Prostate gland (tissue), 2 donors: ENCODE measurements at regions not wholly inside any gene's neighbourhood (a gene's known extent, or its start where the extent isn't known, plus 50 kb on each side); places are given as distances from the start of the nearest gene placed in this dataset.

Experiments used
- DNase-seq: peaks from one replicate; pipeline ENCODE4 v3.0.0-alpha.2; 2019; ENCODE audit warnings: low spot score
- H3K27ac ChIP-seq, 2 donors: fragments of 200-600 bp; sonication (generic); 2 replicates each; pipeline ENCODE4 v1.5.1; 2017 to 2019
- H3K27me3 ChIP-seq: fragments of 200-600 bp; sonication (generic); replicated peaks from 2 replicates; pipeline ENCODE4 v1.5.1; 2019; ENCODE audit not compliant: insufficient read depth
- H3K36me3 ChIP-seq, 2 donors: fragments of 200-600 bp; sonication (generic); 1 replicate in 1 of 2; 2 replicates in 1 of 2; pipeline versions ENCODE4 v1.5.1 to v1.8.1; 2017 to 2019
- H3K4me1 ChIP-seq: fragments of 200-600 bp; sonication (generic); replicated peaks from 2 replicates; pipeline ENCODE4 v1.5.1; 2019
- H3K4me3 ChIP-seq, 2 donors: fragments of 200-600 bp; sonication (generic); 2 replicates each; pipeline ENCODE4 v1.5.1; 2017 to 2019
- H3K9me3 ChIP-seq: fragments of 200-600 bp; sonication (generic); 2 replicates; pipeline ENCODE4 v1.5.1; 2017
- POLR2A ChIP-seq: fragments of 450-650 bp; IDR thresholded peaks from one replicate; pipeline ENCODE4 v1.6.1; 2016; ENCODE audit warnings: antibody characterized with exemption, mild to moderate bottlenecking
- POLR2AphosphoS5 ChIP-seq: sonication (generic); formaldehyde crosslinking; IDR thresholded peaks from one replicate; pipeline ENCODE4 v1.6.1; 2017; ENCODE audit warnings: antibody characterized with exemption
- WGBS: methylation state at CpG from one replicate; pipeline ENCODE4 v1.1.5; 2018; 5-methylcytosine and 5-hydroxymethylcytosine counted together
- intact Hi-C: fragments of 100-400 bp; cut with DNase I; formaldehyde crosslinking; loops from one replicate; pipeline ENCODE4 v1.14.2; 2022
- TF ChIP-seq, protein P1 (sequence below), 4 experiments: fragments of 200-600 bp in 2 of 4; fragments of 450-650 bp in 2 of 4; sonication (generic) in 2 of 4; IDR thresholded peaks; 1 replicate in 3 of 4; 2 replicates in 1 of 4; pipeline ENCODE4 v1.5.1; 2016 to 2019; ENCODE audit warnings: antibody characterized with exemption in 4 of 4, mild to moderate bottlenecking in 2 of 4, moderate library complexity in 2 of 4

DNA sequence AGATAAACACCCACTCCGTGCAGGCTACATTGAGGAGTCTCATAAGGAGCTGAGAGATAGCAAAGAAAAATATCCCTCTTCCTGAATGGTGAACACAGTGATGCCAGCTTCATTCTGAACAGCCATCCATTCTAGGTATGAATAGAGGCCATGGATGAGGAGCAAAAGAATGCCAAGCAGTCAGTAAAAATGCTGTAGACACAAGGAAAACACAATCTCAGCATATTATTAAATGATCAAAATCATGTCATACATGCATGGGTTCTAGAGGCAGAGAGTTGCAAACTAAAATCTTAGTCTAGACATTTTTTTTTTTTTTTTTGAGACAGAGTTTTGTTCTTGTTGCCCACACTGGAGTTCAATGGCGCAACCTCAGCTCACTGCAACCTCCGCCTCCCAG lies 313.0 kb downstream of the SOX9 start:
- Histone ChIP-seq H3K36me3 (no peaks in the 10 kb centered on the region), H3K4me3 (no peak overlapping the region), H3K4me1 (peaks cover 7% of the 10 kb centered on the region), H3K27me3 (no peaks in the 10 kb centered on the region), H3K9me3 (no peaks in the 10 kb centered on the region), H3K27ac (no peak overlapping the region)
- WGBS: 83% methylated on average over 3 of the region's 3 CpGs
- intact Hi-C loops: no loop called here
- DNase-seq: no peak
- TF ChIP-seq POLR2A: no peak
- TF ChIP-seq, protein P1, sequence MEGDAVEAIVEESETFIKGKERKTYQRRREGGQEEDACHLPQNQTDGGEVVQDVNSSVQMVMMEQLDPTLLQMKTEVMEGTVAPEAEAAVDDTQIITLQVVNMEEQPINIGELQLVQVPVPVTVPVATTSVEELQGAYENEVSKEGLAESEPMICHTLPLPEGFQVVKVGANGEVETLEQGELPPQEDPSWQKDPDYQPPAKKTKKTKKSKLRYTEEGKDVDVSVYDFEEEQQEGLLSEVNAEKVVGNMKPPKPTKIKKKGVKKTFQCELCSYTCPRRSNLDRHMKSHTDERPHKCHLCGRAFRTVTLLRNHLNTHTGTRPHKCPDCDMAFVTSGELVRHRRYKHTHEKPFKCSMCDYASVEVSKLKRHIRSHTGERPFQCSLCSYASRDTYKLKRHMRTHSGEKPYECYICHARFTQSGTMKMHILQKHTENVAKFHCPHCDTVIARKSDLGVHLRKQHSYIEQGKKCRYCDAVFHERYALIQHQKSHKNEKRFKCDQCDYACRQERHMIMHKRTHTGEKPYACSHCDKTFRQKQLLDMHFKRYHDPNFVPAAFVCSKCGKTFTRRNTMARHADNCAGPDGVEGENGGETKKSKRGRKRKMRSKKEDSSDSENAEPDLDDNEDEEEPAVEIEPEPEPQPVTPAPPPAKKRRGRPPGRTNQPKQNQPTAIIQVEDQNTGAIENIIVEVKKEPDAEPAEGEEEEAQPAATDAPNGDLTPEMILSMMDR (IDR thresholded peaks at IDR 0.05): no peak
- no peak for TF ChIP-seq POLR2AphosphoS5

DNA sequence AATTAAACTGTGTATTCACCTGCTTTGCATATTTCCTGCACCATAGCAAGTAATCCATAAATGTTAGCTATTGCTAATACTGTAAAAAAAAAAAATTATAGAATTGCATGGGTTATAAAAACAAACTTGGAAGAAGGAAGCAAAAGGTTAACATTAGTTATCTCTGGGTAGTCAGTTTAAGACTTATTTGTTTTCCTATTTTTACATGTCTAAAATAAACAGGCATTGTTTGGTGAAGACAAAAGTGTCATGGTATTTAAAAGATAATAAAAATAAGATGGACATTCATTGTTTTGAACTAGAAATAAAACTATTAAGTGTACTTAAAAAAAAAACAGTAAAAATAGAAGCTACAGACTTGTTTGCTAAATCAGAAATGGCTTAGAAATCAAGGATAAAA lies 313.8 kb downstream of the SOX9 start:
- intact Hi-C loops: no loop called here
- H3K27me3 ChIP-seq: no peaks in the 10 kb centered on the region
- H3K27ac ChIP-seq: no peak overlapping the region
- H3K36me3 ChIP-seq: no peaks in the 10 kb centered on the region
- H3K4me3 ChIP-seq: no peak overlapping the region
- TF ChIP-seq POLR2A (no peak), POLR2AphosphoS5 (no peak)
- TF ChIP-seq, protein P1 (IDR thresholded peaks at IDR 0.05): no peak
- no peaks in the 10 kb centered on the region for H3K9me3 ChIP-seq
- no peak for DNase-seq
- peaks cover 7% of the 10 kb centered on the region for H3K4me1 ChIP-seq

DNA sequence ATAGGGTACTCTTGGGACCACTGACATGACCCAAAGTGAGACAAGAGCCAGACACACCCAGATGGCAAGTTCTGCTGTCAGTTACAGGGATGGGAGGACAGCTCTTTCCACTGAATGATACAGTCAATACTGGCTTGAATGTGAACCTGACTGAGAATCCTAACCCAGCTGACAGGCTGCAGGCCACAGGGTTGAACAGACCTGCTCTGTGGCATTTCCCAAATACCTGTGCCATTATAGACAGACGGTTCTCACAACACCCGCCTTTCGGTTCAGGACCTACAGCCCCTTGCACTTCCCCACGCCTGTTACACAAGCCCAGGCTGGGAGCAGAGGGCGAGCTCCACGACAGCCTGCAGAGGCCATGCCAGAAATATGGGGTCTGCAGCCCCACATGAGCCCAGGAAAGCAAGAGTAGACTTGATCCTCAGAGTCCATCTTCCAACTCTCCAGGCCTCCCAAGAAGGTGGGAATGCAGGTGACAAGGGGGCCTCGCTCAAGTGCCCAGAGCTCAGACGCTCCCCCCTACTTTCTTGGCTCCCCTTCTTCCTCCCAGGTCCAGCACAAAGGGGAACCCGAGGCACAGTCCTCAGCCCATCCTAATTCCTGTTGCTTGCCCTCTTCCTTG lies 314.3 kb downstream of the SOX9 start:
- TF ChIP-seq POLR2A (no peak), POLR2AphosphoS5 (peak; percentile 53)
- TF ChIP-seq, protein P1 (IDR thresholded peaks at IDR 0.05): no peak
- Histone ChIP-seq H3K36me3 (no peaks in the 10 kb centered on the region), H3K4me3 (no peak overlapping the region), H3K9me3 (no peaks in the 10 kb centered on the region), H3K4me1 (peaks cover 7% of the 10 kb centered on the region), H3K27ac (peak overlapping the region in 1 of 2 donors; percentile 35), H3K27me3 (no peaks in the 10 kb centered on the region)
- WGBS: 70% methylated on average over 9 of the region's 9 CpGs
- intact Hi-C loops: no loop called here
- DNase-seq: peak; percentile 34

DNA sequence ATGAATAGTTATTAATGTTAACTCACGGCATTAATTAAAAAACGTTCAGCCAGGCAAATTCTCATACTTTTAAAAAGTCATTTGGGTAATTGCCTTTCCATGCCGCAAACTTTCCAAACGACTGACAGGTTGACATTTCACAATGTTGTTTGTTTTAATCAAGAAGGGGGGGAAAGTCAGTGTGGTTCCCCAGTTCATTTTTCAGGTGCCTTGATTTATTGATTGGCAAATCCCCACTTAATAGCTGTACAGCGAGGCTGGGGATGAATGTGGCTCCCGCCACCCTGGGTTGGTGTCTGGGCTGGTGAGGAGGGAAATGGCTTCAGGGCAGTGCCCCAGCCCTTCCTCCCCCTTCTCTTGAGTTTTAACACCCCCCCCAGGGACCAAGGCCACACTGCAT lies 318.0 kb downstream of the SOX9 start:
- TF ChIP-seq, protein P1 (IDR thresholded peaks at IDR 0.05): no peak
- no peak for TF ChIP-seq POLR2AphosphoS5
- TF ChIP-seq POLR2A: no peak

DNA sequence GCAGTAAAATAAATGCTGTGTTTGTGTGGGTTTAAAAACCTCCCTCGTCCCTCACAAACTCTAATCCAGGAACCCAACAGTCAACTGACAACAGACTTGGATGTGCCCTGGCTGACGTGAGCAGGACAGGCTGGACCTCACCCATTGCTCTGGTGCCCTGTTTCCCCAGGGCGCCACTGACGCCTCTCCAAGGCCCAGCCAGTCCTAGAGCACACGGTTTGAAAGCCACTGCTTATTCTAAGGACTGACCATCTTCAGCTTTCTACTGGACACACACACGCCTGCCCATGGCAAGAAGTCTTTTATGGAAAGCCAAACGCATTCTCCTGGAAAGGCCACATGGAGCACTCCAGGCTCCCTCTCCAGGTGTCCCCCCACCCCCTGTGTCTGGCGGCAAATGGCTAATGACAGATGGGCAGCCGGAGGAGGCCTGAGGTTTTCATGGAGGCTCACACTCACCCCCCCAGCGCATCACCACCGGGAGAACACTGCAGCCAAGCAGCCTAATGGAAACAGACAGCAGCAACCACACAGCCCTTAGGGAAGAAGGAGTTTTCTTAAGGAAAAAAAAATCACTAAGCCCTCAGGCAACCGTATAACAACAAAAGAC lies 319.2 kb downstream of the SOX9 start:
- no peak for TF ChIP-seq POLR2A
- TF ChIP-seq POLR2AphosphoS5: no peak
- TF ChIP-seq, protein P1 (IDR thresholded peaks at IDR 0.05): no peak
- intact Hi-C loops: loop anchor here (10.0 kb wide), 1 partner anchor 45 kb away; no protein-coding TSS in a partner anchor

More for the DNA sequence above, 318.0 kb downstream of the SOX9 start:
- WGBS: 83% methylated on average over 6 of the region's 6 CpGs
- no peak overlapping the region for H3K4me3 ChIP-seq
- no peak overlapping the region for H3K27ac ChIP-seq
- intact Hi-C loops: no loop called here
- no peak for DNase-seq
- no peaks in the 10 kb centered on the region for H3K27me3 ChIP-seq
- H3K4me1 ChIP-seq: no peaks in the 10 kb centered on the region
- no peaks in the 10 kb centered on the region for H3K9me3 ChIP-seq
- no peaks in the 10 kb centered on the region for H3K36me3 ChIP-seq

More for the DNA sequence above, 319.2 kb downstream of the SOX9 start:
- H3K36me3 ChIP-seq: no peaks in the 10 kb centered on the region
- H3K4me3 ChIP-seq: no peak overlapping the region
- H3K4me1 ChIP-seq: no peaks in the 10 kb centered on the region
- 86% methylated on average over 12 of the region's 12 CpGs for WGBS
- no peaks in the 10 kb centered on the region for H3K27me3 ChIP-seq
- no peak for DNase-seq
- no peak overlapping the region for H3K27ac ChIP-seq
- H3K9me3 ChIP-seq: no peaks in the 10 kb centered on the region
